ENCODE measurements at regions not wholly inside any gene's neighbourhood (a gene's known extent, or its start where the extent isn't known, plus 50 kb on each side); places are given as distances from the start of the nearest gene placed in this dataset.

- no peaks in the 10 kb centered on the region for H3K27me3 ChIP-seq (ENCODE audit: insufficient read depth, poor library complexity, severe bottlenecking)
- TF ChIP-seq CTCF (IDR thresholded peaks at IDR 0.05; ENCODE audit: insufficient read depth, low read length): no peak
- H3K27ac ChIP-seq (replicated peaks): no peak overlapping the region
- no peak overlapping the region for H3K4me3 ChIP-seq (replicated peaks; ENCODE audit: insufficient read depth, low read length)
- DNase-seq (ENCODE audit: low read depth in 1 of 2, low spot score in 1 of 2): no peak
Measured at GRCh38 chr7:133139801-133140200, 57.9 kb upstream of the CHCHD3 start.

- TF ChIP-seq POLR2AphosphoS5 (IDR thresholded peaks at IDR 0.05; ENCODE audit: low read depth) (no peak), GABPA (IDR thresholded peaks at IDR 0.05; ENCODE audit: low read depth) (no peak), SPI1 (IDR thresholded peaks at IDR 0.05; ENCODE audit: borderline replicate concordance, low read depth) (no peak), CTCF (IDR thresholded peaks at IDR 0.05; ENCODE audit: insufficient read depth, low read length) (no peak), REST (IDR thresholded peaks at IDR 0.05; ENCODE audit: insufficient replicate concordance, low read depth) (no peak)
- Histone ChIP-seq H3K27ac (replicated peaks) (no peak overlapping the region), H3K4me3 (replicated peaks; ENCODE audit: insufficient read depth, low read length) (no peak overlapping the region), H3K27me3 (ENCODE audit: insufficient read depth, poor library complexity, severe bottlenecking) (no peaks in the 10 kb centered on the region)
- DNase-seq (ENCODE audit: low read depth in 1 of 2, low spot score in 1 of 2): no peak
Measured at GRCh38 chr7:133140994-133141595, 59.2 kb upstream of the CHCHD3 start.

- no peak for TF ChIP-seq SPI1 (IDR thresholded peaks at IDR 0.05; ENCODE audit: borderline replicate concordance, low read depth)
- no peak overlapping the region for H3K4me3 ChIP-seq (replicated peaks; ENCODE audit: insufficient read depth, low read length)
- DNase-seq (ENCODE audit: low read depth in 1 of 2, low spot score in 1 of 2): no peak
- peaks cover 2% of the 10 kb centered on the region for H3K27me3 ChIP-seq (ENCODE audit: insufficient read depth, poor library complexity, severe bottlenecking)
- no peak overlapping the region for H3K27ac ChIP-seq (replicated peaks)
Measured at GRCh38 chr7:133150760-133151159, 68.9 kb upstream of the CHCHD3 start.

- peaks cover 2% of the 10 kb centered on the region for H3K27me3 ChIP-seq (ENCODE audit: insufficient read depth, poor library complexity, severe bottlenecking)
- no peak overlapping the region for H3K27ac ChIP-seq (replicated peaks)
- H3K4me3 ChIP-seq (replicated peaks; ENCODE audit: insufficient read depth, low read length): no peak overlapping the region
- TF ChIP-seq SPI1 (IDR thresholded peaks at IDR 0.05; ENCODE audit: borderline replicate concordance, low read depth) (no peak), POLR2AphosphoS5 (IDR thresholded peaks at IDR 0.05; ENCODE audit: low read depth) (no peak), CTCF (IDR thresholded peaks at IDR 0.05; ENCODE audit: insufficient read depth, low read length) (no peak), GABPA (IDR thresholded peaks at IDR 0.05; ENCODE audit: low read depth) (no peak), REST (IDR thresholded peaks at IDR 0.05; ENCODE audit: insufficient replicate concordance, low read depth) (no peak)
- no peak for DNase-seq (ENCODE audit: low read depth in 1 of 2, low spot score in 1 of 2)
Measured at GRCh38 chr7:133152875-133153274, 71.0 kb upstream of the CHCHD3 start.

All from HL-60 (cell line).